ENCODE measurements at regions not wholly inside any gene's neighbourhood (a gene's known extent, or its start where the extent isn't known, plus 50 kb on each side); places are given as distances from the start of the nearest gene placed in this dataset.

GRCh38 chr3:194245474-194245873 lies 105.7 kb downstream of the CPN2 start:
- Histone ChIP-seq H3K27me3 (no peaks in the 10 kb centered on the region), H3K36me3 (no peaks in the 10 kb centered on the region), H3K4me3 (no peak overlapping the region), H3K9me3 (no peaks in the 10 kb centered on the region), H3K4me1 (peaks cover 9 to 16% (median 12%) of the 10 kb centered on the region in 4 donors), H3K27ac (no peak overlapping the region)
- 98 to 100% (median 99%) methylated on average over 2 of the region's 2 CpGs for WGBS, 5 donors
- intact Hi-C loops (cut with DNase I; ENCODE audit: low total_unique reads): no loop called here
- TF ChIP-seq EP300 (IDR thresholded peaks at IDR 0.05) (no peak), POLR2A (IDR thresholded peaks at IDR 0.05) (no peak), POLR2AphosphoS5 (IDR thresholded peaks at IDR 0.05) (no peak)
- TF ChIP-seq, protein P1, sequence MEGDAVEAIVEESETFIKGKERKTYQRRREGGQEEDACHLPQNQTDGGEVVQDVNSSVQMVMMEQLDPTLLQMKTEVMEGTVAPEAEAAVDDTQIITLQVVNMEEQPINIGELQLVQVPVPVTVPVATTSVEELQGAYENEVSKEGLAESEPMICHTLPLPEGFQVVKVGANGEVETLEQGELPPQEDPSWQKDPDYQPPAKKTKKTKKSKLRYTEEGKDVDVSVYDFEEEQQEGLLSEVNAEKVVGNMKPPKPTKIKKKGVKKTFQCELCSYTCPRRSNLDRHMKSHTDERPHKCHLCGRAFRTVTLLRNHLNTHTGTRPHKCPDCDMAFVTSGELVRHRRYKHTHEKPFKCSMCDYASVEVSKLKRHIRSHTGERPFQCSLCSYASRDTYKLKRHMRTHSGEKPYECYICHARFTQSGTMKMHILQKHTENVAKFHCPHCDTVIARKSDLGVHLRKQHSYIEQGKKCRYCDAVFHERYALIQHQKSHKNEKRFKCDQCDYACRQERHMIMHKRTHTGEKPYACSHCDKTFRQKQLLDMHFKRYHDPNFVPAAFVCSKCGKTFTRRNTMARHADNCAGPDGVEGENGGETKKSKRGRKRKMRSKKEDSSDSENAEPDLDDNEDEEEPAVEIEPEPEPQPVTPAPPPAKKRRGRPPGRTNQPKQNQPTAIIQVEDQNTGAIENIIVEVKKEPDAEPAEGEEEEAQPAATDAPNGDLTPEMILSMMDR (IDR thresholded peaks at IDR 0.05): no peak
- DNase-seq: peak in 1 of 2 donors; percentile 2

DNA sequence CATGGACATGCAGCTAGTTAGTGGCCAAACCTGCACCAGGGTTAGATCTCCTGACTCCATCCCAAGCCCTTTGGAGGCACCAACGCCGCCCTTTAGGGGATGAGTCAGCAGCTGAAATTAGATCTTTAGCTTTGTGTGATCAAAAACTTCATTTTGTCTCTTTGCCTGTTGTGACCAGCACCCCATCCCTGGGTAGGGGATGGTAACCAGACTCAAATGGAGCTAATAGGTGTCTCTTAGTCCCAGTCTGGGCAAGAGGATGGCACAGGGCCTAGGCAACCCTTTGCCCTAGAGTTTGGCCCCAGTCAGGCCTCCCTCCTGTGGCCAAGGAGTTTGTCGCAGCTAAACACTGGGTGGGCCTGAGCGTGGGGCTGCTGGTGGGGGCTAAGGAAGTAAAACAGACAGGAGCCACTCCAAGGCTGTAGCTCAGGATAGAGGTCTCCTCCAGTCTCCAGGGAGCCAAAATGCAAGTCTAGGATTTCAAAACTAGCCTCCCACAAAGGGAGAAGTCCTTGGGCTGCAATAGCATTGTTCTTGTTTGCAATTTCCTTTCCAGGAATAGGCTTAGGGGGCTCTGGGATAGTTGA lies 105.1 kb downstream of the CPN2 start:
- intact Hi-C loops (cut with DNase I; ENCODE audit: low total_unique reads): no loop called here
- Histone ChIP-seq H3K4me3 (no peak overlapping the region), H3K9me3 (no peaks in the 10 kb centered on the region), H3K27ac (no peak overlapping the region), H3K27me3 (no peaks in the 10 kb centered on the region), H3K36me3 (no peaks in the 10 kb centered on the region), H3K4me1 (peaks cover 14 to 22% (median 17%) of the 10 kb centered on the region in 4 donors)
- TF ChIP-seq POLR2A (IDR thresholded peaks at IDR 0.05) (no peak), EP300 (IDR thresholded peaks at IDR 0.05) (no peak), POLR2AphosphoS5 (IDR thresholded peaks at IDR 0.05) (no peak)
- TF ChIP-seq, protein P1 (IDR thresholded peaks at IDR 0.05): no peak
- peak in 1 of 2 donors; percentile 17 for DNase-seq
- 78 to 94% (median 90%) methylated on average over 4 of the region's 4 CpGs for WGBS, 5 donors

- Histone ChIP-seq H3K4me1 (peaks cover 14 to 23% (median 17%) of the 10 kb centered on the region in 4 donors), H3K27me3 (no peaks in the 10 kb centered on the region), H3K27ac (no peak overlapping the region), H3K4me3 (no peak overlapping the region), H3K9me3 (no peaks in the 10 kb centered on the region), H3K36me3 (no peaks in the 10 kb centered on the region)
- 68 to 75% (median 71%) methylated on average over 7 of the region's 7 CpGs for WGBS, 5 donors
- DNase-seq: no peak
- intact Hi-C loops (cut with DNase I; ENCODE audit: low total_unique reads): no loop called here
- TF ChIP-seq, protein P1 (IDR thresholded peaks at IDR 0.05): no peak
- no peak for TF ChIP-seq EP300 (IDR thresholded peaks at IDR 0.05)
Observed at GRCh38 chr3:194246709-194247349, 104.3 kb downstream of the CPN2 start.

- H3K4me3 ChIP-seq: no peak overlapping the region
- TF ChIP-seq, protein P1 (IDR thresholded peaks at IDR 0.05): no peak
- no peak for TF ChIP-seq EP300 (IDR thresholded peaks at IDR 0.05)
- no peak for TF ChIP-seq POLR2A (IDR thresholded peaks at IDR 0.05)
- TF ChIP-seq POLR2AphosphoS5 (IDR thresholded peaks at IDR 0.05): no peak
- no peaks in the 10 kb centered on the region for H3K9me3 ChIP-seq
- peaks cover 14 to 23% (median 17%) of the 10 kb centered on the region in 4 donors for H3K4me1 ChIP-seq
- no peak overlapping the region for H3K27ac ChIP-seq
- intact Hi-C loops (cut with DNase I; ENCODE audit: low total_unique reads): no loop called here
- H3K36me3 ChIP-seq: no peaks in the 10 kb centered on the region
- WGBS, 5 donors: 84 to 94% (median 90%) methylated on average over 10 of the region's 10 CpGs
- no peaks in the 10 kb centered on the region for H3K27me3 ChIP-seq
- DNase-seq: peak in 1 of 2 donors; percentile 22
Observed at GRCh38 chr3:194247350-194247740, 103.8 kb downstream of the CPN2 start.
